ENCODE measurements at regions not wholly inside any gene's neighbourhood (a gene's known extent, or its start where the extent isn't known, plus 50 kb on each side); places are given as distances from the start of the nearest gene placed in this dataset.
"Not testable (repeated sequence)": the region's sequence is repeated elsewhere in the genome, so short reads cannot be mapped to it uniquely, and the experiment has no call there.

GRCh38 chr5:101915554-101915953 lies 380.5 kb downstream of the SLCO4C1 start:
- no peak for DNase-seq

DNA sequence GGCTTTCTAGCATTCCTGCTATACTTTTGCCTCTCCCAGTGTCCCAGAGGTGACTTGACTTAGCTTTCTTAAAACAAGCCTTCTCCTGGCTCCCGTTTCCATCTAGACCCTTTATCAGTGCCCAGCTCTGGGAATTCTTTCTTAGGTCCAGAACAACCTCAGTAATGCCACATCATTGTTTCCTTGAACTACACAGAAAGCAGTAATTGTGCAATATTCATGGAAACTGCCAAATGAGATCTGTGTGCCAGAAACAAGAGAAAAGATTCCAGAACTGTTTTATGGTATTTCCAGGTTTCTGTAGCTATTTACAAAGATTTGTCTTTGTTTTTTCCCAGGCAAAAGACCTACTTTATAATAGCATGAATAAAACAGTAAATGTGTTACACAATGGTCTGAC lies 391.3 kb downstream of the SLCO4C1 start:
- no peak for DNase-seq

DNA sequence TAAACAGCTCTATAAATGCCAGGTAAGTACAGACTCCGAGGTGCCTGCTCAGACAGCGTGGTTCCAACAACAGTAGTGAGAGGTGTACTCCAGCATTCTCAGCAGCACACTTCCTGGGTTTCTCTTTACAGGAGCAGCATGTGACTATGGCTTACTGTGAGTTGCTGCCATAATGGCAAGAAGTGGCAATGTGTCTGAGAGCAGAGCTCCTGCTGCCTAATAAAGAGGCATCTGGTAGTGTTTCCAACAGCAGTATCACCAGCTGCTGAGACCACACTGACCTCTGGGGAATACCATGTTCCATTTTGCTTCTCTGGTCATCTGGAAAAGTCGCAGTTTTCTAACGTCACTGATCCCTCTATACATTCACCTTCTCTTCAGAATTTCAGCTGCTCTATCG lies 398.2 kb downstream of the SLCO4C1 start:
- DNase-seq: no peak

DNA sequence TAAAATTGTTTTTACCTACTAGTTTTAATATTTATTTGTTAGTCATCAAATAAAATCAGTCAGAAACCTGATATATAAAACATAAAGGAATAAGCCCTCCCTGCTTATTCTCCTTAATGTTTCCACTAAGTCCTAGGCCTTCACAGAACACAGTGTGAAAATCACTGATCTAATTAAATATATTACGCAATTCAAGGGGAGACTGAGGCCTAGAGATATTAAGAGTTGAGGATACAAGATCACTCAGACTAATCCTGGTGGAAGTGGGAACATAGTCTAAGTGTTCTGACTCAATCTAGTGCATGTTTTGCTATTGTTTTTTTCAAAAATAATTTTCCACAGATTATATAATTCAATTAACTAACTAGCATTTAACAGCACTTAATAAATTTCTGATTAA lies 401.1 kb downstream of the SLCO4C1 start:
- DNase-seq: no peak

DNA sequence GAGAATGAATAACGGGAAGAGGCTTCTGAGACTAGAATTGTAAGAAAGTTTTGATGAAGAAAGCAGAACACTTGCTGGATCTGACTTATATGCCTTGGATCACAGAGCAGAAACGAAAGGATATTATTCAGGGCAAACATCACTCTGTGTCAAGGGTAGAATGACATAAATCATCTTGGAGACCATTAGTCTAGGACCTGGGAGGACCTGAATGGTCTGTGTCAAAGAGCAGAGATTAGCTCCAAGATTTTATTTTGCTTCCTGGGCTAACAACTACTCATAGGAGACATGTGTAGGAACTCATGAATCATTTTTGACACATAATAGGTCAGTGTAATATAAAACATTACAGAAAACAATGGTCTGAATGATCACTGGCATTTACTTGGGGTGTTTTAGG lies 417.9 kb downstream of the SLCO4C1 start:
- no peak for DNase-seq

- no peak for DNase-seq
These were observed 418.6 kb downstream of the SLCO4C1 start for GRCh38 chr5:101877451-101877850.

GRCh38 chr5:101866473-101866872 lies 429.6 kb downstream of the SLCO4C1 start:
- no peak for DNase-seq

DNA sequence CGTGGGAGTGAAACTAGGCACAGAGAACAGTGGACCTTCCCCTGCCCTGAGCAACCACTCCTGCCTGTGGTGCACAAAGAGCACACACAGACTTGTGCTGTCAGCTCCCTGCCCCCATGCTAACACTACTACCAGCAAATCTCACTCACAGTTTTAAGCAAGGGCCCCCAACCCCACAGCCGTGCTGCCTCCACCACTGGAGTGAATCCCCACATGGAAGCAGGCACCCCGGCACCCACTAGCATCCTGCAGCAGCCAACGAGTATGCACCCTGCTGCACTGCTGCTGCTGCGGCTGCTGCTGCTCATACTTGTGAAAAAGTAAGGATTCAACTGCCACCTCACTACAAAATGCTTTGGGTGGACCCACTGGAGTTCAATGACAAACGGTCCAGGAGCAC lies 435.5 kb downstream of the SLCO4C1 start:
- DNase-seq: no peak

- no peak for DNase-seq
These were observed 435.9 kb downstream of the SLCO4C1 start for GRCh38 chr5:101860145-101860544.

DNA sequence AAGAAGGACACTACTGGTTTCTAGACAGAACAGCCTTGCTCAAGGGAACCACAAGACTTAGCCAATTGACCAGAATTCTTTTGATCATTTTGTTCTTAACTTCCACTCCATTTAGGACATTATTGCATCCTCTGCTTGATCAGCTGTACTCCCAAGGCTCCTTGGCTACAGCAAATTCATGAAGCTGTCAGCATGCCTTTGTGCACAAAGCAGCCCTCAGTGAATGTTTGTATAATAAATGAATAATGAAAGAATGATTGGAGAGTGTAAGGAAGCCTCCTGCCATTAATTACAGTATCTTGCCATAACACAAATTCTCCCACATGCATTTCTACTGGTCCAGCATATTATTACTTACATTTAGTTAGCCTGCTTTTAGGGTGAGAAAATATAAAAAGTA lies 449.6 kb downstream of the SLCO4C1 start:
- DNase-seq: no peak

DNA sequence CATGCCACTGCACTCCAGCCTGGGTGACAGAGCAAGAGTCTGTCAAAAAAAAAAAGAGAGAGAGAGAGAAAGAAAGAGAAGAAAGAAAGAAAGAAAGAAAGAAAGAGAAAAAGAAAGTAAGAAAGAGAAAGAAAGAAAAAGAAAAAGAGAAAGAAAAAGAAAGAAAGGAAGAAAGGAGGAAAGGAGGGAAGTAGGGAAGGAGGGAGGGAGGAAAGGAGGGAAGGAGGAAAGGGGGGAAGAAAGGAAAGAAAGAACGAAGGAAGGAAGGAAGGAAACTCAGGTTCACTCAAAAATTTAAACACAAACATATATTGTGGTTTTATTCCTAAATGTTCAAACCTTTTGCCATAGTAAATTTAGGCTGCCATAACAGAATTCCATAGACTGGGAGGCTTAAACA lies 453.0 kb downstream of the SLCO4C1 start:
- DNase-seq: no peak

DNA sequence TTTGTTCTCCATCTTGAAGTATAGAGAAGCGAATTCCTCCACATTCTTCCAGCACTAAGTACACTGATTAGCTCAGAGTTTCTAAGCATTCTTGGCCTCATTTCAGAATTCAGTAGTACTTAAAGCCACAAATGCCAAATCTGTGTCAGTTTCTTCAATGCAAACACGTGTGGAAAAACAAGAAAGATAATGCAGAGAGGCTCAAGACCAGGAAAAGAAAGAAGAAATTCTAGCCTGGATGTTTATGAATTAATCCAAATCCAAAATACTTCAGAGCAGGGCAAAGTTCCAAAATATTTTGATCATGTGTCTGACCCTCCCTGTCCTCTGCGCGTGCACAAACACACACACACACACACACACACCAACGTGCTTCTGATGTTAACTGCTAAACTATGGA lies 457.6 kb downstream of the SLCO4C1 start:
- no peak for DNase-seq

DNA sequence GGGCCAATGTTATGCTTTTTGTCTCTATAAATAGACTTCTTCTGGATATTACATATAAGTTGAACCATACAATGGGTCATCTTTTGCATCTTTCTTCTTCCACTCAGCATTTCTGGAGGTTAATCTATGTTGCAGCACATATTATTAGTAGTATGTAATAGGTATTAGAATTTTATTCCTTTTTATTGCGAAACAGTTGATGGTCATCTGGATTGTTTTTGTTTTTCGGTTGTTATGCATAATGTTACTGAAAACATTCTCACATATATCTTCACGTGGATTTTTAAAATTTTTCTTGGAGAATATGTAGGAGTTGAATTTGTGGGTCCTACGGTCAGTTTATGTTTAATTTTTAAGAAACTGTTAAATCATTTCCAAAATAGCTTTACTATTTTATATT lies 466.8 kb downstream of the SLCO4C1 start:
- DNase-seq: no peak

DNA sequence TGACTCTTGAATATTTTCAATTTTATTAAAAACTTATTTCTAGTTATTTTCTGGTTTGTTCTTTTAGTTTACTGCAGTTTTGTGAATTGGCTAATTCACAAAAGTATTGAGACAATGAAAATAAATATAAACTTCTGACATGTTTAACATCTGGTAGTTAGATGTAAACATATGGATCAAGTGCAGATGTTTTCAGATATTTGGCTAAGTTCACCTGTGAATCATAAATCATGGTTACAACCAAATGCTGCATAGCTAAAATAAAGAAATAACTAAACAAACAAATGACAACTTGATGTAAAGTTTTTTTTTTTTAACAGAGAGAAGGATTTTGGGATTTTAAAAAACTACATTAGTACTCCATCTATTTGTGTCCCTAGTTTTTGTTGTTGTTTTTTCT lies 484.6 kb downstream of the SLCO4C1 start:
- no peak for DNase-seq

DNA sequence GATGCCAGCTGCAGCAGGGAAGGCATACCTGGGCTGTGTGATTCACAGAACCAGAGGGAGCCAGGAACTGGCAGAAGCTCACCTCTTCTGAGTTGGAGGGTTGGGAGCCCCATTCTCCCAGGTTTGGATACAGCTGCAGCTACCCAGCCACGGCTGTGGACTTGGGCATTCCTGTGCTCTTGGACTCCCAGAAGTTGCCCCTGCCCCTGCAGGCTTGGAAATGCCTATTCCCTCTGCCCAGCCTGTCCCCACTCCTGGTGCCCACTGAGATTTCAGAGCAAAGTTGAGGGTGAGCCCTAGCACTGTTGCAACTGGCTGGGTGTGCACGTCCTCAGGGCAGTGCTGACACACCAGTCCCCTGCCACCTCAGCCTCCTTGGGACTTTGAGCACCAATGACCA lies 489.7 kb downstream of the SLCO4C1 start:
- DNase-seq: no peak

- DNase-seq: no peak
These were observed 499.7 kb downstream of the SLCO4C1 start for GRCh38 chr5:101796427-101796826.

DNA sequence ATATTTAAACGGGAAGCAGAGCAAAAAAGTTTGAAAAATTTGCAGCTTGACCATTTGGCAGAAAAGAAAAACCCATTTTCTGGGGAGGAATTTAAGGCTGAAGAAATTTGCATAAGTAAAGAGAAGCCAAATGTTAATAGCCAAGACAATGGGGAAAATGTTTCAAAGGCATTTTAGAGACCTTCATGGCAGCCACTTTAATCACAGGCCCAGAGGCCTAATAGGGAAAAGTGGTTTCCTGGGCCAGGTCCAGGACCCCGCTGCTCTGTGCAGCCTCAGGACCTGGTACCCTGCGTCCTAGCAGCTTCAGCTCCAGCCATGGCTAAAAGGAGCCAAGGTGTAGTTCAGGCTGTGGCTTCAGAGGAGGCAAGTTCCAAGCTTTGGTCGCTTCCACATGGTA lies 507.3 kb downstream of the SLCO4C1 start:
- no peak for DNase-seq

DNA sequence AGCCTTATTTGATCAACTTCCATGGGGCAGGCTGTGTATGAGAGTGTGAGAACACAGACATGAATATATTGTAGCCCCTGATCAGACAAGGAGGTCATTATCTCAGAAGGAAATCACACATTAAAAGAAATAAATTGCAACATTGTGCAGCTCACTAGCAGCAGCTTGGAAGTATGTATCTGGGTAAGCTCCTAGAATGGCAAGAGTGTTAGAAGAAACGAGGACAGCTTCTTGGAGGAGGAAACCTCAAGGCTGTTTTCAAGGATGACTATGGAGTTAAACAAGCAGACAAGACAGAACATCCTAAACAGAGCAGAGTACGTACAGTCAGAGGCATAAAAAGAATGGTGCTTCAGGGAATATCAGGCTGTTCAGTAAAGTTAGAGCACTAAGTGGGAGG lies 511.0 kb downstream of the SLCO4C1 start:
- DNase-seq: no peak

DNA sequence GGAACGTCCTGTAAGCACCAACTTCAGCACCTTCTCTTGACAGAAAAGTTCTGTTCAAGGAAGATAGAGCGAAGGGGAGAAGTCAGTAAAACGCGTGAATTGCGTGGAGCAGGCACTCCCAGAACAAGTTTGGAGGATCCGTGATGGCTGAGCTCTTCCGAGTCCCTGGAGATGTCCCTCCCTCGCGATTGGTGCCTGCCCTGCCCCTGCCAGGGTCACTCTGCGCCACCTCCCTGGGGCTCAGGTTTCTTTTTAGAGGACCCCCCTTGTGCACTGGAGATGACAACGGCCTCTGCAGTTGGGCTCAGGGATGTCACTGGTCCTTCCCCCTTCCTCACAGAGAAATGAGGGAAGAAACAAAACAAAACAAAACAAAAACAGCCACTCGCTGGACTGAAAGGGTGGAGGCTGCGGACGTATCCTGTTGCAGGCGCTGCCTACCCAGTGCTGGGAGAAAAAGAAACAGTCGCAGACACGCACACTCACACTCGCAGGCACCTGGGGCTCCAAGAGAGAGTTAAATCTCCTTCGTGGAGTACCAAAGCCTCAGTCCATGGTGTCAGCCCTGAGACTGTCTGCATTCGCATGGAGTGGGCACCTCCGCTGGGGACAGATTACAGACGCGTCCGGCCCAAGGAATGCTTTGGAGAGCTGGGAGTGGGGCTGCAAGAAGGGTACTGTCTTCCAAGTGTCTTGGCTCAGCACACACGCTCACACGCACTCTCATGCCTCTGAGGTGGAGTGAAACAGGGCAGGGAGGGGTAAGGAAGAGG lies 512.7 kb downstream of the SLCO4C1 start:
- no peak for DNase-seq

DNA sequence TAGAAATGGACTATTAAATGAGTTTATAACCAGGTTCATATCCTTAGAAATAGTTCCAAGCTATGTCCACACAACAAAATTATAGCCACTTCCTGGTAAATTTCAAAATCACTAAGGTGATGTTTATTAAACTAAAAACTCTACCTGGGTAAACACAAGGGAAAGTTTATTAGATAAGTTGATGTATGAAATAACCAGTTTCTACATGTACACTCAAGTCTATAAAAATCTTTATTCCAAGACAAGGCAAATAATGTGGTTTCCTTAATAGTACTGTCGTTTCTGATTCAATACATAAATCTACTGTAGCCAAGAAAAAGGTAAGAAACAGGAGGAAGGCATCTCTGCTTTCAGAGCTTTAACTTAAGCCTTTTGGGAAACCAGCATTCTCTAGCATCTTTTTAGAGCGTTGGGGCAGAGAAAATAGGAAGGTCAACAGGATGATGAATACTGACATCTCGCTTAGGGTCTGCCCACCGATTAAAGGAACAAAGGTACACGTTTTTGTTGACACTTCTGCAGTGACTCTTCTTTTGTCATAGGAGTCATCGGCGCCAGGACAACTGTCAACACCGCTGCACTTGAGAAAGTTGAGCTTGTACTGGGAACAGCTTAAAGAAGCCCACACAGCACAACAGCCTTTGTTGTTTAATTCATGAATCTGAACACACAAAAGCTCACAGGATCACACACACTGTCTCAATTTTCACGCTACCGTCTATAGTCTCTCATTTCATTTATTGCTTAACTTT lies 513.6 kb downstream of the SLCO4C1 start:
- DNase-seq: no peak

DNA sequence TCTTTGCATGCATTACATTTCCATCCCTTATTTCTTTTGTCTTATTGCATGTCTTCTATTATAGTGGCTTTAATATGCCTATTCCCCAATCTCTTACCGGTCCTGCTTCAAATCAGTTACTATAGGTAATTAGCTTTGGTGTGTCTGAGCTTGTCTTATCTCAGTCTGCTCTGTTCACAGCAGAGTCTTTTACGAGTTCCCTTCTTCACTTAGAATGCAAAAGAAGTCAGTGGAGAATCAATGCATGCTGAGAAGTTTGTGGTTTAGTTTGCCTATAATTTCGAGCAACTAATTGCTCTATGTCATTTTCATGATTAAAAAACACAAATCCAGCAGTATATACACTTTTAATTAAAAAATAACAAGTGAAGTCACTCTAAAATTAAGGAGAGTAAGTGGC lies 545.0 kb downstream of the SLCO4C1 start:
- DNase-seq: no peak

DNA sequence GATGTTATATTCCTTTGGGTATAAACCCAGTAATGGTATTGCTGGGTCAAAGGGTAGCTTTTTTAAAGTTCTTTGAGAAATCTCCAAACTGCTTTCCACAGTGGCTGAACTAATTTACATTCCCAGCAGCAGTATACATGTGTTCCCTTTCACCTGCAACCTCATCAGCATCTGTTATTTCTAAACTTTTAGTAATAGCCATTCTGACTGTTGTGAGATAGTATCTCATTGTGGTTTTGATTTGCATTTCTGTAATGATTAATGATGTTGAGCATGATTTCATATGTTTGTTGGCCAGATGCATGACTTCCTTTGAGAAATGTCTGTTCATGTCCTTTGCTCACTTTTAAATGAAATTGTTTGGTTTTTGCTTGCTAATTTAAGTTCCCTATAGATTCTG lies 553.1 kb downstream of the SLCO4C1 start:
- not testable (repeated sequence) for DNase-seq

DNA sequence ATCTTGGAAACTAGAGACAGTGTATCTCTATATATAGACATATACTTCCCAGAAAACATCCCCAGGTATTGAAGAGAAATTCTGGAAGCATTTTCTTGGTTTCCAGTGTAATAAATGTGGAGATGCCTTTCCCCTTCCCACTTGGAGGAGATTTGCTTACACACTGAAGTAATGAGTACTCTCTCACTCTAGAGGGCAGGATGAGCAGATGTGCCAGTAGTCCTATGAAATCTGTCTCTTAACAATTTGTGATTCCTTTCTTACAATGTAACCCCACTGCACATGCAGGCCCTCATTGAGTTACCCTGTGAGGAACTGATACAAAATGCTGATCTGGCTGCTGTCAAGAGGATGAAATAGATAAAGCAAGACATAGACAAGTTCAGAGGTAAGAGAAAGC lies 567.2 kb downstream of the SLCO4C1 start:
- DNase-seq: no peak

DNA sequence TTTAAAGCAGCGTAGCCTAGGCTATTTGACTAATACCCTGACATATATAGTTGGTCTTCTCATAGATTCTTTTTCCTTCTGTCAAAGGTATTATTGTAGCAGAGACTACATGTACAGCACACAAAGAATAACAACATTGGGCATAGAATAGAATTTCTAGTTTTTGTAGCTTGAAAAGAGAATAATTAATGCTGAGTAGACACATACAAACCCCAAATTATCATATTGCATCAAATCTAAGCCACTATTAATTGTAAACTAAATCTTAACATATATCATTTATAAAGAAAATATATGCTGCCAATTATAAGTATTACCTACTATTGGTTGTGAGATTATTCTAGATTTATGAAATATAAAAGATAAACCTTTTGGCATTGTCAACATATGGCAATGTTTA lies 574.5 kb downstream of the SLCO4C1 start:
- no peak for DNase-seq

DNA sequence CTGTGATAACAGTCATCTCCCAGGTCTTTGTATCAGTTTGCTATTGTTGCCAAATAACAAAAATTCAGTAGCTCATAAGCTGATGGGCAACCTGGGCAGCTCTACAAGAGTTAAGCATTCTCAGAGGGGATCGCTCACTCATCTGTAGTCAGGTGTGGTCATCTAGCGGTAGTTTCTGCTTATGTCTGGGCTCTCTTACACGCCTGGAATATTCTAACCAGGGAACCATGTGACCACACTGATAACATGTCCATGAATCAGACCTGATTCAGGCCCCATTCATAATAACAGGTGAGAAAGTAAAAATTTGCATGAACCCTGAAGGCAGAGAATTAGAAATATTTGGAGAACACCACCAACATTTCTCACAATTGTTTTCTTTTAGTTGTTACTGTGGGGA lies 576.1 kb downstream of the SLCO4C1 start:
- DNase-seq: no peak

Measured in GF-D8 (cell line).